ENCODE measurements at regions not wholly inside any gene's neighbourhood (a gene's known extent, or its start where the extent isn't known, plus 50 kb on each side); places are given as distances from the start of the nearest gene placed in this dataset.

DNA sequence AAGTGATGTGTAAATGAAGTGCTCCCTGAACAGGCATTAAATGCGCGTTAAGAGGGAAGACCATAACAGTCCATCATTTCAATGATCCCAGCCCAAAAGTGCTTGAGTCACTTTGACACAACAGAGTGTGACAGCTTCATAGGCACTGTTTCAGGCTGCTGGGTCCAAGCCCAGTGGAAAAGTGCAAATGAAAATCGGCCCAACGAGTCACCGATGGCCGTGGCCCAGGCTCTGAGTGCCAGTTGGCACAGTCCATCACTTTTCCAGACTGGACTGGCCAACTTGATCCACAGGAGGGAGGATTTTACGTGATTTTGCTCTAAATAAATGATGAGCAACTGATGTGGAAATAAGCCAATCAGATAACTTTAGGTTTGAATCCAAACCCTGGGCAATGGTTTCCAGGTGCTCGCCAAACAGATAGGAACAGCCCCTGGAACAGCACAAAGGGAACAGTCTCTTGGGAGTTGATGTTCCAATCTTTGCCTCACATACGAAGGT lies 114.0 kb downstream of the SP3 start:
- TF ChIP-seq, protein P1, sequence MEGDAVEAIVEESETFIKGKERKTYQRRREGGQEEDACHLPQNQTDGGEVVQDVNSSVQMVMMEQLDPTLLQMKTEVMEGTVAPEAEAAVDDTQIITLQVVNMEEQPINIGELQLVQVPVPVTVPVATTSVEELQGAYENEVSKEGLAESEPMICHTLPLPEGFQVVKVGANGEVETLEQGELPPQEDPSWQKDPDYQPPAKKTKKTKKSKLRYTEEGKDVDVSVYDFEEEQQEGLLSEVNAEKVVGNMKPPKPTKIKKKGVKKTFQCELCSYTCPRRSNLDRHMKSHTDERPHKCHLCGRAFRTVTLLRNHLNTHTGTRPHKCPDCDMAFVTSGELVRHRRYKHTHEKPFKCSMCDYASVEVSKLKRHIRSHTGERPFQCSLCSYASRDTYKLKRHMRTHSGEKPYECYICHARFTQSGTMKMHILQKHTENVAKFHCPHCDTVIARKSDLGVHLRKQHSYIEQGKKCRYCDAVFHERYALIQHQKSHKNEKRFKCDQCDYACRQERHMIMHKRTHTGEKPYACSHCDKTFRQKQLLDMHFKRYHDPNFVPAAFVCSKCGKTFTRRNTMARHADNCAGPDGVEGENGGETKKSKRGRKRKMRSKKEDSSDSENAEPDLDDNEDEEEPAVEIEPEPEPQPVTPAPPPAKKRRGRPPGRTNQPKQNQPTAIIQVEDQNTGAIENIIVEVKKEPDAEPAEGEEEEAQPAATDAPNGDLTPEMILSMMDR (IDR thresholded peaks at IDR 0.05), result no peak
- TF ChIP-seq POLR2A (IDR thresholded peaks at IDR 0.05), result no peak
